Non-pigmented ciliary epithelial cell (primary cell): ENCODE measurements at regions not wholly inside any gene's neighbourhood (a gene's known extent, or its start where the extent isn't known, plus 50 kb on each side); places are given as distances from the start of the nearest gene placed in this dataset.
"Not testable (repeated sequence)": the region's sequence is repeated elsewhere in the genome, so short reads cannot be mapped to it uniquely, and the experiment has no call there.

Experiments used
- DNase-seq: peaks from one replicate; pipeline ENCODE4 v3.0.0-alpha.2; 2010; ENCODE audit warnings: low read depth

GRCh38 chr7:152543799-152544198 is 108.0 kb upstream of the KMT2C start:
- no peak for DNase-seq

GRCh38 chr7:152541892-152542291 is 106.1 kb upstream of the KMT2C start:
- DNase-seq: no peak

- DNase-seq: not testable (repeated sequence)
These were observed 103.3 kb upstream of the KMT2C start for GRCh38 chr7:152539190-152539495.

DNA sequence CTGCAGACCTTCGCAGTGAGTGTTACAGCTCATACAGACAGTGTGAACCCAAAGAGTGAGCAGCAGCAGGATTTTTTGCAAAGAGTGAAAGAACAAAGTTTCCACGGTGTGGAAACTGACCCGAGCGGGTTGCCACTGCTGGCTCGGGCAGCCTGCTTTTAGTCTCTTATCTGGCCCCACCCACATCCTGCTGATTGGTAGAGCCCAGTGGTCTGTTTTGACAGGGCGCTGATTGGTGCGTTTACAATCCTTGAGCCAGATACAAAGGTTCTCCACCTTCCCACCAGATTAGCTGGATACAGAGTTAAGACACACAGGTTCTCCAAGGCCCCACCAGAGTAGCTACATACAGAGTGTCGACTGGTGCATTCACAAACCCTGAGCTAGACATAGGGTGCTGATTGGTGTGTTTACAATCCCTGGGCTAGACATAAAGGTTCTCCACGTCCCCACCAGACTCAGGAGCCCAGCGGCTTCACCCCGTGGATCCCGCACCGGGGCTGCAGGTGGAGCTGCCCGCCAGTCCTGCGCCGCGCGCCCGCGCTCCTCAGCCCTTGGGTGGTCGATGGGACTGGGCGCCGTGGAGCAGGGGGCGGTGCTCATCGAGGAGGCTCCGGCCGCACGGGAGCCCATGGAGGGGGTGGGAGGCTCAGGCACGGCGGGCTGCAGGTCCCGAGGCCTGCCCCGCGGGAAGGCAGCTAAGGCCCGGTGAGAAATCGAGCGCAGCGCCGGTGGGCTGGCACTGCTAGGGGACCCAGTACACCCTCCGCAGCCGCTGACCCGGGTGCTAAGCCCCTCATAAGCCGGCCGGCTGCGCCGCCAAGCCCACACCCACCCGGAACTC is 102.8 kb upstream of the KMT2C start:
- DNase-seq: not testable (repeated sequence)

- no peak for DNase-seq
These were observed 101.8 kb upstream of the KMT2C start for GRCh38 chr7:152537639-152538038.

GRCh38 chr7:152528612-152529011 is 92.8 kb upstream of the KMT2C start:
- no peak for DNase-seq

DNA sequence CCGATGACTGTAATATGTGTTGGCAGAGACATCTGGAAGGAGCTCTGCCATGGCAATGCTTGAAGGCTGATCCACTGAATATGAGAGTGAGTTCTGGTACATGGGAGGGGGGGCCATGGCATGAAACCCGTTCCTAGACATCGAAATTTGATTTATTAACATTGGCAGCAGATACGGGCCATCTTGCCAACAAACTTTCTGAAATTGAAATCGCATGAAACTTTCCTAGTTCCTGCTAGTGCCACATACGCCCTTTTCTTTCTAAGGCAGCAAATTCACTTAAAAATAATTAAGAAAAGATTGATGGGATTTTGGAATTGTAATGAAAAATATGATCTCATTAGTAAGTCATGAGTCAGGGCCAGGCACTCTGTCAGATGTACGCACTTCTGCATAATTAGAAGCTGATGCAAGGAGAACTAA is 91.8 kb upstream of the KMT2C start:
- no peak for DNase-seq

GRCh38 chr7:152523916-152524315 is 88.1 kb upstream of the KMT2C start:
- no peak for DNase-seq

GRCh38 chr7:152522571-152523067 is 86.8 kb upstream of the KMT2C start:
- DNase-seq: no peak

DNA sequence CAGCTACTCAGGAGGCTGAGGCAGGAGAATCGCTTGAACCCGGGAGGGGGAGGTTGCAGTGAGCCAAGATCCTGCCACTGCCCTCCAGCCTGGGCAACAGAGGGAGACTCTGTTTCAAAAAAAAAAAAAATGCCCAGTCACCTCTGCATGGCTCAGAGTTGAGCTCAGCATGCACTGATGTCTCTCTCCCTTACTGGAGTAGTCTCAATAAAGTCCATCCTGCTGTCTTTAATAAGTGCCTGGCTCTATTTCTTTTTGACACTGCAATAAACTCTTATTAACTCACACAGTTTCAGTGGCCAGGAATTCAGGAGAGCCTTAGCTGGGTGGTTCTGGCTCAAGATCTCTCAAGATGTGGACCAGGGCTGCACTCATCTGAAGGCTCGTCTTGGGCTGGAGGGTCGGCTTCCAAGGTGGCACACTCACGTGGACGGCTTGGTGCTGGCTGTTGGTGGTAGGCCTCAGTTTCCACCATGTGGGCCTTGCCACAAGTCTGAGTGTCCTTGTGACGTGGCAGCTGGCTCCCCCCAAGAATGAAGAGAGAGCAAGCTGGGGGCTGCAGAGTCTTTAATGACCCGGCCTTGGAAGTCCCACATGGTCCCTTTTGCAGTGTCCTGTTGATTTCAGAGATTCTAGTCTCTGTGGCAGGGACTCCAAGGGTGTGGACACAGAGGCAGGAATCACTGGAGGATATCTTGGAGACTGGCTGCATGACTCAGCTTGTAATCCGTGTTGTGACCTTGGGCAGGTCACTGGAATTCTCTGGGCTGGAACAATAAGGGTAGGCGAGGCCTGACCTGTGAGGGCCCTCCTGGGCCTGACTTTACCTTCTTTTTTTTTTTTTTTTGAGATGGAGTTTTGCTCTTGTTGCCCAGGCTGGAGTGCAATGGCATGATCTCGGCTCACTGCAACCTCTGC is 85.9 kb upstream of the KMT2C start:
- no peak for DNase-seq

DNA sequence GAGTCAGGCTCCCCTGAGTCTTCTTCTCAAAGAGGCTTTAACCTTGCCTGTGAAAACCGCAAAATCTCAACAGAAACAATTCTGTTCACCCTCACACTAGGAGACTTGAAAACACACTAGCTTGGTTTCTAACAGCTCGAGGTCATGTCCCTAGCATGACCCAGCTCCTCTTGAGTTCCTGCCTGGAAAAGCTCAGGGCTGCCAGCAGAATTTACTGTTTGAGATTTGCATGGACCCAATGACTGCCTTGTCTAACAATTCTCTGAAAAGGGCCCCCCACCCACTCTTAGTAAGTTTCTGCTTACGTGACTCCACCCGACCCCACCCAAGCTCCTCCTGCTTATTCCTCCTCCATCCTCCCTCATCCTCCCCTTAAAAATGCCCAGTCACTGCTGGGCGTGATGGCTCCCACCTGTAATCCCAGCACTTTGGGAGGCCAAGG is 85.1 kb upstream of the KMT2C start:
- no peak for DNase-seq

DNA sequence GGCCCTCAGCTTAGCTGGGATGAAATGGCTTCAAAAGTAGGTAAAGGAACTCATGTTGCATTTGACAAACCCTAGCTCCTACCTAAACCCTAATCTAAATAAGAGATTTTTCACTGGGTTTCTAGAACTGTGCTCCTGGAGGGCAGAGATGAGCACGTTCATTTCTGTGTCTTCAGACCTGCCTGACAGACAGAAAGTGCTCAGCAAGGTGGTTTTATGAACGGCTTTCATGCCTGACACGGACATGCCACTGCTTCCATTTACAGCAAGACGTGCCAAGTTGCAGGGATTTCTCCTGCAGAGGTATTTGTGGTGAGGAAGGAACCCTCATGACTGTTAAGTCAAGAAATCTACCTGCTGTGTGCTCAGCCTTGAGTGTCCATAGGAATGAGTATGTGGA is 83.5 kb upstream of the KMT2C start:
- DNase-seq: no peak

- no peak for DNase-seq
These were observed 80.4 kb upstream of the KMT2C start for GRCh38 chr7:152516216-152516615.

- not testable (repeated sequence) for DNase-seq
These were observed 79.6 kb upstream of the KMT2C start for GRCh38 chr7:152515266-152515950.

DNA sequence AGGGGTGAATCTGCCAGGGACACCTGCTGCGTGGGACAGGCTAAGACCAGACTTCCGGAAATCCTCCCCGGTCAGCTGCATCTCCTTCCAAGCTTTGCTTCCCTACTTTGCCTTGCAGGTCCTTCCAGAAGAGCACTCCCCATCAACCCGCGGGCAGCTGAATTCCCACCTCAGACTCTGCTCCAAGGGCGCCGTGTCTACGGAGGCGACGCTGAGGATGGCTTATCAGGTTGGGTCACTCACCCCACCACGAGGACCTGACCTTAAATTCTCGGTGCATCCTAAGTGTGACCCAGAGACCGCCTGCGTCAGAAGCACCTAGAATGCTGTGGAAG is 78.9 kb upstream of the KMT2C start:
- DNase-seq: no peak

GRCh38 chr7:152513861-152514770 is 78.3 kb upstream of the KMT2C start:
- DNase-seq: no peak

DNA sequence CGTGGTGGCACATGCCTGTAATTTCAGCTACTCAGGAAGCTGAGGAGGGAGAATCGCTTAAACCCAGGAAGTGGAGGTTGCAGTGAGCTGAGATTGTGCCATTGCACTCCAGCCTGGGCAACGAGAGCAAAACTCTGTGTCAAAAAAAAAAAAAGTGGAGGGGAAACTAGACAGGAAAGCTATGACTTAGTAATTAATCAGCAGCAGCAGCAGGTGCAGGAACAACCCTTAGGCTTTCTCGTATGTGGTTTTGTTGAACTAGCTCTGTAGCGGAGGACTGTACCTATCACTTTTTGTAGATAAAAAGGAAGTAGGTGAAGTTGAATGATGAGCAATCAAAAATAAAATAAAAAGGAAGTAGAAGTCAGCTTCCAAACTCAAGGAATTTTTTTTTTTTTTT is 76.9 kb upstream of the KMT2C start:
- no peak for DNase-seq

DNA sequence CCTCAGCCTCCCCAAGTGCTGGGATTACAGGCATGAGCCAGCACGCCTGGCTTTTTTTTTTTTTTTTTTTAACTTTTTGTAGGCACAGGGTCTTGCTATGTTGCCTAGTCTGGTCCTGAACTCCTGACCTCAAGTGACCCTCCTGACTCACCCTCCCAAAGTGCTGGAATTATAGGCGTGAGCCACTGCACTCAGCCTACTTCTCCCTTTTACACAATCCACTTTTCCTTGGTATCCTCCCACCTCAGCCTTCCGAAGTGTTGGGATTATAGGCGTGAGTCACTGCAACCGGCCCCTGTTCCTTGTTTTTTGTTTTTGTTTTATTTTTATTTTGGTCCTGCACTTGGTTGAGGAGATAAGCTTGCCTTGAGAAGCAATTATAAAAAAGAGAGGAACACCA is 75.9 kb upstream of the KMT2C start:
- DNase-seq: no peak

DNA sequence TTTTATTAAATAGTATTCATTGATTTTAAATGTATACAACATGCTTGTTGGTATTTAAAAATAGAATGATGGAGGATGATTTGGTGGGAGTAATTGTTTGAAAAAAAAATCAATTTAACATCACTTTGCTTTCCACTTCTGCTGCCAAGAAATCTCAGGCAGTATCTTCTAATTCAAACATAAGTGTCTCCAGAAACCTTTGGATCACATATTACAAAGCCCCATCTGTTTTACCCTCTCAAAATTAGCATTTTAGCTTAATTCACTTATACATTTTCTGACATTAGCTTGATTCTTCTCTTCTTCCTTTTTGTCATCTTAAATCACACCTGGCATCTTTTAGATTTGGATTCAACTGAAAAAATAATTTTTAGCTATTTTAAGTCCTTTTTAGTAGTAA is 72.9 kb upstream of the KMT2C start:
- DNase-seq: no peak

DNA sequence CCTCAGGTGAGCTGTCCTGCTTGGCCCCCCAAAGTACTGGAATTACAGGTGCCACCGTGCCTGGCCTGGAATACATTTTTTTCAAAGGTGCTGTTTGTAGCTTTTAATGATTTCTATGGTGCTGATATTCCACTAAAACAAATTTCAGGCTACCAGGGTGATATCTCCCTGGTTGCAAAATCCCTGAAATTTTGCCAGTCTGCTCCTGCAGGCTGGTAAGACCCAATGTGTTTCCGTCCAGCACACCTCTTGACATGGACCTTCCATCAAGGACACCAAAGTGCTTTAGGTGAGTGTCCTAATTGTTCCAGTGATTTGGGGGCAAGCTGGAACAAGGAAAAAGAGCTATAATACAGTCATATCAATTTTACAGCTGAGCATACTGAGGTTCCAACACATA is 69.8 kb upstream of the KMT2C start:
- no peak for DNase-seq

DNA sequence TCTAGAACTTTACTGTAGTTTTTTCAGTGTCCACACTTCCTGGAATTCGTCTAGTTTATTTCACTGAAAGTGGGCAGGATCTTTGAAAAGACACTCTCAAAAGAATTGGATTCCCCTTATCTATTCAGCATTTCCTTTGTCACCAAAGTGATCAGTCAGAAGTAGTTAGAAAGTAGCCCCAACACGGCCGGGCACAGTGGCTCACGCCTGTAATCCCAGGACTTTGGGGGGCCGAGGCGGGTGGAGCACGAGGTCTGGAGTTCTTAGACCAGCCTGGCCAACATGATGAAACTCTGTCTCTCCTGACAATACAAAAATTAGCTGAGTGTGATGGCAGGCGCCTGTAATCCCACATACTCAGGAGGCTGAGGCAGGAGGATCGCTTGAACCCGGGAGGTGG is 69.0 kb upstream of the KMT2C start:
- no peak for DNase-seq

GRCh38 chr7:152504367-152504766 is 68.6 kb upstream of the KMT2C start:
- no peak for DNase-seq
